GM12878 (cell line): ENCODE measurements at regions not wholly inside any gene's neighbourhood (a gene's known extent, or its start where the extent isn't known, plus 50 kb on each side); places are given as distances from the start of the nearest gene placed in this dataset.

Experiments used
- ATAC-seq: fragments of 200-7000 bp; cut with Tn5 transposase; 3 replicates; pipeline ENCODE4 v1.9.1; 2020; ENCODE audit warnings: mild to moderate bottlenecking, moderate library complexity
- BruUV-seq: library from RNA; stranded (reverse); fragments of 400-500 nt; replicated peaks from 2 replicates; lab custom pipeline; 2021; lab: Mats Ljungman, UMichigan
- CTCF ChIA-PET: fragments of 300-600 bp; sonication (Branson Sonifier 250); formaldehyde crosslinking; extraction: SDS; loops from one replicate; lab custom pipeline; 2021; ENCODE audit warnings: inconsistent platforms; lab: Yijun Ruan, JAX
- POLR2A ChIA-PET: fragments of 350-600 bp; formaldehyde crosslinking; extraction: SDS; loops from one replicate; lab custom pipeline; 2021; ENCODE audit warnings: inconsistent platforms; lab: Charles Lee
- RAD21 ChIA-PET: fragments of 300-600 bp; sonication (Branson Sonifier 250); formaldehyde crosslinking; loops from one replicate; lab custom pipeline; 2023; ENCODE audit warnings: antibody characterized with exemption; ENCODE audit not compliant: unreplicated experiment; lab: Charles Lee
- SMC1A ChIA-PET: fragments of 300-600 bp; sonication (Branson Sonifier 250); formaldehyde crosslinking; loops from one replicate; lab custom pipeline; 2023; ENCODE audit not compliant: unreplicated experiment, uncharacterized antibody; lab: Charles Lee
- DNase-seq: peaks from one replicate; pipeline ENCODE4 v3.0.0-alpha.2; 2011; ENCODE audit warnings: low read depth, low spot score
- FAIRE-seq: peaks from 3 replicates; lab custom pipeline; 2011; peaks lifted over from hg19 to GRCh38; lab: Jason Lieb, UNC
- H2AFZ ChIP-seq: 2 replicates; pipeline ENCODE4 v1.6.0; 2011; ENCODE audit warnings: low read depth, low read length, control low read depth; ENCODE audit not compliant: control insufficient read depth
- H3K27ac ChIP-seq: 2 replicates; pipeline ENCODE4 v1.5.1; 2011; ENCODE audit warnings: control low read depth; ENCODE audit not compliant: control insufficient read depth, insufficient read depth
- H3K27me3 ChIP-seq, 2 experiments: replicated peaks in 1 of 2; 2 replicates each; pipeline versions ENCODE4 v1.6.0 to v1.6.1; 2011; ENCODE audit warnings: low read length in 1 of 2; ENCODE audit not compliant: control insufficient read depth in 2 of 2, insufficient read depth in 2 of 2
- H3K36me3 ChIP-seq, 2 experiments: 2 replicates each; pipeline ENCODE4 v1.5.1; 2011; ENCODE audit warnings: low read length in 1 of 2; ENCODE audit not compliant: control insufficient read depth in 2 of 2, insufficient read depth in 2 of 2
- H3K4me1 ChIP-seq: 2 replicates; pipeline ENCODE4 v1.6.1; 2011; ENCODE audit warnings: mild to moderate bottlenecking, low read length, moderate library complexity, mixed read lengths; ENCODE audit not compliant: control insufficient read depth, insufficient read depth
- H3K4me2 ChIP-seq: 2 replicates; pipeline ENCODE4 v1.6.0; 2011; ENCODE audit warnings: control low read depth; ENCODE audit not compliant: control insufficient read depth, insufficient read depth
- H3K4me3 ChIP-seq: fragments of 200-600 bp; sonication (generic); 2 replicates; pipeline ENCODE4 v1.5.1; 2016
- H3K79me2 ChIP-seq: 2 replicates; pipeline ENCODE4 v1.6.0; 2011; ENCODE audit warnings: low read length; ENCODE audit not compliant: control insufficient read depth, insufficient read depth
- H3K9ac ChIP-seq: 2 replicates; pipeline ENCODE4 v1.8.0; 2011; ENCODE audit warnings: low read length, control low read depth, mixed read lengths; ENCODE audit not compliant: control insufficient read depth, insufficient read depth
- H3K9me3 ChIP-seq: replicated peaks from 3 replicates; pipeline ENCODE4 v1.5.1; 2011; ENCODE audit warnings: mild to moderate bottlenecking, low read length; ENCODE audit not compliant: control insufficient read depth, insufficient read depth
- H4K20me1 ChIP-seq: 2 replicates; pipeline ENCODE4 v1.6.0; 2011; ENCODE audit not compliant: control insufficient read depth, insufficient read depth
- BACH1 ChIP-seq: fragments of 450-650 bp; IDR thresholded peaks from 2 replicates; pipeline ENCODE4 v1.6.1; 2017; ENCODE audit warnings: mild to moderate bottlenecking, borderline replicate concordance
- FOXK2 ChIP-seq: fragments of 450-650 bp; IDR thresholded peaks from 2 replicates; pipeline ENCODE4 v1.6.1; 2017; ENCODE audit warnings: mild to moderate bottlenecking, moderate library complexity
- PAX8 ChIP-seq: fragments of 450-650 bp; IDR thresholded peaks from 2 replicates; pipeline ENCODE4 v1.6.1; 2017; ENCODE audit warnings: mild to moderate bottlenecking, moderate library complexity
- PRDM15 ChIP-seq: fragments of 450-650 bp; formaldehyde crosslinking; IDR thresholded peaks from 2 replicates; pipeline ENCODE4 v1.4.0; 2020; ENCODE audit warnings: mild to moderate bottlenecking, moderate library complexity
- SMAD5 ChIP-seq: IDR thresholded peaks from 2 replicates; pipeline ENCODE4 v1.6.1; 2016; ENCODE audit warnings: antibody characterized with exemption, low read depth
- TBL1XR1 ChIP-seq: IDR thresholded peaks from 2 replicates; pipeline ENCODE4 v1.6.1; 2012; ENCODE audit warnings: low read depth, low read length, improper control_type of control experiment
- USF1 ChIP-seq: IDR thresholded peaks from 2 replicates; pipeline ENCODE4 v1.6.1; 2011; ENCODE audit warnings: borderline replicate concordance, low read depth, mild to moderate bottlenecking, moderate library complexity, mixed read lengths, low read length; ENCODE audit not compliant: insufficient read depth; ENCODE audit errors: extremely low read length
- WGBS: methylation state at CpG from one replicate; pipeline ENCODE4 v1.1.6; 2016; ENCODE audit warnings: low lambda C conversion rate; ENCODE audit not compliant: insufficient replicate concordance, insufficient coverage; ENCODE audit errors: missing lambda C conversion rate; 5-methylcytosine and 5-hydroxymethylcytosine counted together
- in situ Hi-C: fragments of 300-500 bp; cut with MboI; formaldehyde crosslinking; loops from 9 replicates; pipeline ENCODE4 v1.14.3; 2018; ENCODE audit warnings: mixed read lengths
- intact Hi-C: fragments of 100-400 bp; cut with micrococcal nuclease; formaldehyde crosslinking; loops from one replicate; pipeline ENCODE4 v1.14.2; 2022; ENCODE audit not compliant: unreplicated experiment

- no TSS peak for BruUV-seq
- no peak overlapping the region for H3K4me2 ChIP-seq
- no peaks in the 10 kb centered on the region for H3K4me1 ChIP-seq
- no peaks in the 10 kb centered on the region for H3K27me3 ChIP-seq
- 86% methylated on average over 1 of the region's 1 CpG for WGBS
- TF ChIP-seq SMAD5 (no peak), BACH1 (no peak), PAX8 (no peak), USF1 (no peak), PRDM15 (CRISPR knock-in tag) (no peak), FOXK2 (no peak), TBL1XR1 (no peak)
- CTCF ChIA-PET = no interaction called here
- no peaks in the 10 kb centered on the region for H3K79me2 ChIP-seq
- SMC1A ChIA-PET = no interaction called here
- H2AFZ ChIP-seq = no peak overlapping the region
- no peak for DNase-seq
- POLR2A ChIA-PET = no interaction called here
- FAIRE-seq = no peak
- in situ Hi-C loops = no loop called here
- H3K9ac ChIP-seq = no peak overlapping the region
- ATAC-seq = no peak
- H3K9me3 ChIP-seq = no peaks in the 10 kb centered on the region; the same call in 2 of the 3 replicates
- no peak overlapping the region for H3K27ac ChIP-seq
- no peaks in the 10 kb centered on the region for H3K36me3 ChIP-seq
- no peaks in the 10 kb centered on the region for H4K20me1 ChIP-seq
- RAD21 ChIA-PET = no interaction called here
- no peak overlapping the region for H3K4me3 ChIP-seq
- intact Hi-C loops = no loop called here
Measured at GRCh38 chr2:128702616-128703015, 383.9 kb upstream of the HS6ST1 start.
